A549 (cell line): ENCODE measurements at regions not wholly inside any gene's neighbourhood (a gene's known extent, or its start where the extent isn't known, plus 50 kb on each side); places are given as distances from the start of the nearest gene placed in this dataset.
A peak's percentile ranks its signal among the peaks of the same experiment; 100 is the strongest.

Experiments used
- ATAC-seq, 2 experiments: fragments of 200-7000 bp in 1 of 2; fragments of >200 bp in 1 of 2; cut with Nextera tagmentation in 1 of 2; cut with Tn5 transposase in 1 of 2; 3 replicates each; pipeline versions ENCODE4 v1.8.0 to v1.9.1; 2018 to 2020; ENCODE audit warnings: mild to moderate bottlenecking in 1 of 2, moderate library complexity in 1 of 2
- CTCF ChIA-PET: fragments of 300-600 bp; sonication (Branson Sonifier 250); formaldehyde crosslinking; extraction: SDS; loops from one replicate; lab custom pipeline; 2021; ENCODE audit warnings: antibody characterized with exemption, inconsistent platforms; lab: Yijun Ruan, JAX
- POLR2A ChIA-PET: fragments of 350-600 bp; formaldehyde crosslinking; extraction: SDS; loops from one replicate; lab custom pipeline; 2021; ENCODE audit warnings: antibody characterized with exemption, inconsistent platforms; lab: Yijun Ruan, JAX
- DNase-seq, 2 experiments: peaks; one replicate each; pipeline versions ENCODE4 v3.0.0 to v3.0.0-alpha.2; 2011 to 2016; ENCODE audit warnings: low read depth in 1 of 2, low spot score in 1 of 2
- FAIRE-seq: peaks from 2 replicates; lab custom pipeline; 2011; peaks lifted over from hg19 to GRCh38; lab: Jason Lieb, UNC
- H3K27ac ChIP-seq, 2 experiments: fragments of >200 bp; sonication (Bioruptor Twin); formaldehyde crosslinking; 3 replicates each; pipeline ENCODE4 v1.5.1; 2016 to 2017
- H3K4me1 ChIP-seq: fragments of >200 bp; sonication (Bioruptor Twin); formaldehyde crosslinking; 3 replicates; pipeline ENCODE4 v1.6.1; 2016
- H3K4me2 ChIP-seq: fragments of >200 bp; sonication (Bioruptor Twin); formaldehyde crosslinking; 3 replicates; pipeline ENCODE4 v1.6.1; 2016
- H3K4me3 ChIP-seq: fragments of >200 bp; sonication (Bioruptor Twin); formaldehyde crosslinking; 3 replicates; pipeline ENCODE4 v1.5.1; 2016
- H3K9me3 ChIP-seq: fragments of >200 bp; sonication (Bioruptor Twin); formaldehyde crosslinking; 3 replicates; pipeline ENCODE4 v1.6.1; 2016
- CBX2 ChIP-seq: fragments of 200-600 bp; sonication (generic); IDR thresholded peaks from 2 replicates; pipeline ENCODE4 v1.6.1; 2016; ENCODE audit warnings: low read depth, mild to moderate bottlenecking, borderline replicate concordance
- CHD2 ChIP-seq: fragments of 150-350 bp; IDR thresholded peaks from 2 replicates; pipeline ENCODE4 v1.6.1; 2014; ENCODE audit warnings: low read length; ENCODE audit not compliant: partially characterized antibody
- EHF ChIP-seq: fragments of 250-450 bp; sonication (Bioruptor Pico); IDR thresholded peaks from 2 replicates; pipeline ENCODE4 v1.5.0; 2020; ENCODE audit warnings: mild to moderate bottlenecking
- ELK1 ChIP-seq: fragments of 150-350 bp; IDR thresholded peaks from 2 replicates; pipeline ENCODE4 v1.6.1; 2014; ENCODE audit warnings: low read depth, mild to moderate bottlenecking, low read length
- FOSB ChIP-seq: fragments of 250-450 bp; sonication (Bioruptor Pico); IDR thresholded peaks from 2 replicates; pipeline ENCODE4 v1.5.0; 2020; ENCODE audit warnings: mild to moderate bottlenecking, moderate library complexity
- HEYL ChIP-seq: fragments of 250-450 bp; sonication (Bioruptor Pico); IDR thresholded peaks from 2 replicates; pipeline ENCODE4 v1.8.0; 2021; ENCODE audit warnings: mild to moderate bottlenecking, moderate library complexity
- JUN ChIP-seq, 2 experiments: fragments of >200 bp; sonication (Bioruptor Twin); formaldehyde crosslinking; IDR thresholded peaks; 2 replicates in 1 of 2; 3 replicates in 1 of 2; pipeline ENCODE4 v1.6.1; 2016 to 2017
- MYC ChIP-seq: IDR thresholded peaks from 2 replicates; pipeline ENCODE4 v1.6.1; 2012; ENCODE audit warnings: mild to moderate bottlenecking, inconsistent platforms, low read length, improper control_type of control experiment, borderline replicate concordance
- NR3C1 ChIP-seq: fragments of >200 bp; sonication (Bioruptor Twin); formaldehyde crosslinking; IDR thresholded peaks from 3 replicates; pipeline ENCODE4 v1.6.1; 2017
- PHF8 ChIP-seq: fragments of 200-600 bp; sonication (generic); IDR thresholded peaks from 2 replicates; pipeline ENCODE4 v1.6.1; 2016; ENCODE audit warnings: low read depth, mild to moderate bottlenecking, antibody characterized with exemption, moderate library complexity, borderline replicate concordance
- RCOR1 ChIP-seq: fragments of 150-350 bp; IDR thresholded peaks from 2 replicates; pipeline ENCODE4 v1.6.1; 2014; ENCODE audit warnings: antibody characterized with exemption, low read length, low read depth
- RNF2 ChIP-seq: fragments of 200-600 bp; sonication (generic); IDR thresholded peaks from 2 replicates; pipeline ENCODE4 v1.6.1; 2016; ENCODE audit warnings: low read depth, mild to moderate bottlenecking, antibody characterized with exemption, moderate library complexity, borderline replicate concordance
- SMC3 ChIP-seq: fragments of >200 bp; sonication (Bioruptor Twin); formaldehyde crosslinking; IDR thresholded peaks from 3 replicates; pipeline ENCODE4 v1.6.1; 2018; ENCODE audit warnings: inconsistent platforms
- SREBF2 ChIP-seq: fragments of 450-650 bp; IDR thresholded peaks from 2 replicates; pipeline ENCODE4 v1.6.1; 2014; ENCODE audit warnings: mild to moderate bottlenecking, moderate library complexity
- TFCP2L1 ChIP-seq: fragments of 250-450 bp; sonication (Bioruptor Pico); IDR thresholded peaks from 2 replicates; pipeline ENCODE4 v1.5.0; 2021; ENCODE audit warnings: mild to moderate bottlenecking
- ZFP36 ChIP-seq: fragments of 450-650 bp; IDR thresholded peaks from 2 replicates; pipeline ENCODE4 v1.6.1; 2014; ENCODE audit warnings: borderline replicate concordance; ENCODE audit not compliant: partially characterized antibody
- WGBS: methylation state at CpG from one replicate; pipeline ENCODE4 v1.1.6; 2017; ENCODE audit errors: missing lambda C conversion rate; 5-methylcytosine and 5-hydroxymethylcytosine counted together
- TF ChIP-seq, protein P1 (sequence below): IDR thresholded peaks from 2 replicates; pipeline ENCODE4 v1.6.1; 2012; ENCODE audit warnings: low read depth, borderline replicate concordance
- TF ChIP-seq, protein P2 (sequence below): fragments of >200 bp; sonication (Bioruptor Twin); formaldehyde crosslinking; IDR thresholded peaks from 3 replicates; pipeline ENCODE4 v1.5.1; 2016

- ATAC-seq (no peak), FAIRE-seq (no peak), DNase-seq (no peak)
- H3K4me1 ChIP-seq = peaks cover 51% of the 10 kb centered on the region
- no peak overlapping the region for H3K27ac ChIP-seq
- no peaks in the 10 kb centered on the region for H3K9me3 ChIP-seq
- 55% methylated on average over 2 of the region's 2 CpGs for WGBS
- TF ChIP-seq MYC = no peak
- no peak for TF ChIP-seq PHF8
- TF ChIP-seq ELK1 = no peak
- no peak for TF ChIP-seq EHF (CRISPR knock-in tag)
- TF ChIP-seq HEYL (CRISPR knock-in tag) = no peak
- TF ChIP-seq, protein P1, sequence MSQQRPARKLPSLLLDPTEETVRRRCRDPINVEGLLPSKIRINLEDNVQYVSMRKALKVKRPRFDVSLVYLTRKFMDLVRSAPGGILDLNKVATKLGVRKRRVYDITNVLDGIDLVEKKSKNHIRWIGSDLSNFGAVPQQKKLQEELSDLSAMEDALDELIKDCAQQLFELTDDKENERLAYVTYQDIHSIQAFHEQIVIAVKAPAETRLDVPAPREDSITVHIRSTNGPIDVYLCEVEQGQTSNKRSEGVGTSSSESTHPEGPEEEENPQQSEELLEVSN = no peak
- no peak for TF ChIP-seq ZFP36
- TF ChIP-seq RNF2 = no peak
- no peak for TF ChIP-seq RCOR1
- no peak for TF ChIP-seq NR3C1
- TF ChIP-seq, protein P2, sequence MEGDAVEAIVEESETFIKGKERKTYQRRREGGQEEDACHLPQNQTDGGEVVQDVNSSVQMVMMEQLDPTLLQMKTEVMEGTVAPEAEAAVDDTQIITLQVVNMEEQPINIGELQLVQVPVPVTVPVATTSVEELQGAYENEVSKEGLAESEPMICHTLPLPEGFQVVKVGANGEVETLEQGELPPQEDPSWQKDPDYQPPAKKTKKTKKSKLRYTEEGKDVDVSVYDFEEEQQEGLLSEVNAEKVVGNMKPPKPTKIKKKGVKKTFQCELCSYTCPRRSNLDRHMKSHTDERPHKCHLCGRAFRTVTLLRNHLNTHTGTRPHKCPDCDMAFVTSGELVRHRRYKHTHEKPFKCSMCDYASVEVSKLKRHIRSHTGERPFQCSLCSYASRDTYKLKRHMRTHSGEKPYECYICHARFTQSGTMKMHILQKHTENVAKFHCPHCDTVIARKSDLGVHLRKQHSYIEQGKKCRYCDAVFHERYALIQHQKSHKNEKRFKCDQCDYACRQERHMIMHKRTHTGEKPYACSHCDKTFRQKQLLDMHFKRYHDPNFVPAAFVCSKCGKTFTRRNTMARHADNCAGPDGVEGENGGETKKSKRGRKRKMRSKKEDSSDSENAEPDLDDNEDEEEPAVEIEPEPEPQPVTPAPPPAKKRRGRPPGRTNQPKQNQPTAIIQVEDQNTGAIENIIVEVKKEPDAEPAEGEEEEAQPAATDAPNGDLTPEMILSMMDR = no peak
- no peak for TF ChIP-seq FOSB (CRISPR knock-in tag)
- no peak for TF ChIP-seq SREBF2
- TF ChIP-seq CHD2 = no peak
- TF ChIP-seq SMC3 = no peak
- 0 out of 3 replicates have a peak overlapping the region, but pooled peaks have one; percentile 100 for H3K4me2 ChIP-seq
- H3K4me3 ChIP-seq = no peak overlapping the region
- POLR2A ChIA-PET = no interaction called here
- CTCF ChIA-PET = interaction anchor here (1.4 kb wide), 1 partner anchor 43 kb away, joined by 3 read pairs; no protein-coding TSS in a partner anchor
These were observed 68.0 kb upstream of the MAP4 start for GRCh38 chr3:48084170-48084569.

DNA sequence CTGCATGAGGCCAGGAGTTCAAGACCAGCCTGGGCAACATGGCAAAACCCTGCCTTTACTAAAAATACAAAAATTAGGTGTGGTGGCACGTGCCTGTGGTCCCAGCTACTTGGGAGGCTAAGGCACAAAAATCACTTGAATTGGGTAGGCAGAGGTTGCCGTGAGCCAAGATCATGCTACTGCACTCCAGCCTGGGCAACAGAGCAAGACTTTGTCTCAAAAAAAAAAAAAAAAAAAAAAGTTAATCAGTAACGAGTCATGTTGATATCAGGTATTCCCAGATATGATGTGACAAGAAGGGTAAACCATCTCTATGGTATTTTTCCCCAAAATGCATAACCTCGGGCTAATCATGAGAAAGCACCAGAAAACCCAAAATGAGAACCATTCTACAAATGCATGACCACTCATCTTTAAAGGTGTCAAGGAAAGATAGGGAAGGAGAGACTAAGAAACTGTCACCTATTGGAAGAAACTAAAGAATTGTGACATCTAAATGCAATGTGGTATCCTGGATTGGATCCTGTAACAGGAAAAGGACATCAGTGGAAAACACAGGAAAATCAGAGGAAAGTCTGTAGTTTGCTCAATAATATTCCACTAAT, 66.5 kb upstream of the MAP4 start:
- TF ChIP-seq JUN (IDR thresholded peaks at IDR 0.05) = no peak
- TF ChIP-seq CBX2 = no peak
- H3K4me3 ChIP-seq = no peak overlapping the region
- CTCF ChIA-PET = interaction anchor here (0.8 to 0.9 kb wide), 2 partner anchors 15 to 75 kb away, joined by 3 to 4 read pairs; no protein-coding TSS in a partner anchor

GRCh38 chr3:48077815-48078214, 61.6 kb upstream of the MAP4 start:
- DNase-seq = no peak
- peaks cover 23% of the 10 kb centered on the region for H3K4me1 ChIP-seq
- H3K9me3 ChIP-seq = no peaks in the 10 kb centered on the region
- ChIA-PET CTCF (no interaction called here), POLR2A (no interaction called here)
- TF ChIP-seq TFCP2L1 (CRISPR knock-in tag) = no peak
- no peak overlapping the region for H3K27ac ChIP-seq
- no peak overlapping the region for H3K4me2 ChIP-seq
- 63% methylated on average over 2 of the region's 2 CpGs for WGBS
- FAIRE-seq = no peak
- H3K4me3 ChIP-seq = no peak overlapping the region
- ATAC-seq = no peak

More for the DNA sequence above, 66.5 kb upstream of the MAP4 start:
- FAIRE-seq = no peak
- no peak for DNase-seq
- no peak for ATAC-seq
- H3K4me2 ChIP-seq = 0 out of 3 replicates have a peak overlapping the region, but pooled peaks have one; percentile 17
- 82% methylated on average over 4 of the region's 4 CpGs for WGBS
- H3K9me3 ChIP-seq = no peaks in the 10 kb centered on the region
- no peak overlapping the region for H3K27ac ChIP-seq
- peaks cover 51% of the 10 kb centered on the region for H3K4me1 ChIP-seq
- POLR2A ChIA-PET = interaction anchor here (0.6 kb wide), 1 partner anchor 693 kb away, joined by 3 read pairs; no protein-coding TSS in a partner anchor
